HCT116 (cell line): ENCODE measurements at regions not wholly inside any gene's neighbourhood (a gene's known extent, or its start where the extent isn't known, plus 50 kb on each side); places are given as distances from the start of the nearest gene placed in this dataset.

Source experiments
- ATF3 ChIP-seq: IDR thresholded peaks from 2 replicates; pipeline ENCODE4 v1.6.1; 2012
- CTCF ChIP-seq, 3 experiments: fragments of 200-600 bp in 1 of 3; sonication (generic) in 1 of 3; IDR thresholded peaks in 2 of 3; conservative IDR thresholded peaks in 1 of 3; 2 replicates each; pipeline ENCODE4 v1.5.1; 2012 to 2017; ENCODE audit warnings: low read depth in 2 of 3, low read length in 2 of 3, antibody characterized with exemption in 1 of 3, borderline replicate concordance in 1 of 3, control low read depth in 1 of 3, mild to moderate bottlenecking in 1 of 3, mixed read lengths in 1 of 3, mixed run types in 1 of 3, moderate library complexity in 1 of 3; ENCODE audit not compliant: insufficient read depth in 1 of 3
- EZH2 ChIP-seq: fragments of 200-600 bp; sonication (generic); IDR thresholded peaks from 2 replicates; pipeline ENCODE4 v1.6.1; 2017; ENCODE audit warnings: antibody characterized with exemption, mixed run types
- JUND ChIP-seq: IDR thresholded peaks from 2 replicates; pipeline ENCODE4 v1.6.1; 2012
- MAX ChIP-seq: IDR thresholded peaks from 2 replicates; pipeline ENCODE4 v1.6.1; 2012
- POLR2A ChIP-seq: IDR thresholded peaks from 2 replicates; pipeline ENCODE4 v1.7.0; 2011; ENCODE audit warnings: borderline replicate concordance; ENCODE audit not compliant: insufficient read depth, insufficient read length; ENCODE audit errors: extremely low read depth
- REST ChIP-seq: IDR thresholded peaks from 2 replicates; pipeline ENCODE4 v1.6.1; 2012; ENCODE audit warnings: low read depth
- YY1 ChIP-seq: IDR thresholded peaks from 2 replicates; pipeline ENCODE4 v1.6.1; 2011; ENCODE audit warnings: low read length, low read depth, moderate library complexity, mild to moderate bottlenecking; ENCODE audit not compliant: insufficient replicate concordance; ENCODE audit errors: extremely low read depth
- ZNF274 ChIP-seq: fragments of 200-500 bp; sonication (Bioruptor generic); IDR thresholded peaks from 2 replicates; pipeline ENCODE4 v1.6.1; 2014; ENCODE audit warnings: mild to moderate bottlenecking, low read depth, low read length, inconsistent platforms

- TF ChIP-seq ATF3 = no peak
- no peak for TF ChIP-seq CTCF (IDR thresholded peaks at IDR 0.05 in 2 of 3, conservative IDR thresholded peaks at IDR 0.05 in 1 of 3; ENCODE audit: borderline replicate concordance in 1 of 3, insufficient read depth in 1 of 3, low read depth in 2 of 3, low read length in 2 of 3)
- no peak for TF ChIP-seq EZH2
- TF ChIP-seq YY1 = no peak
- TF ChIP-seq MAX = no peak
- TF ChIP-seq POLR2A = no peak
- no peak for TF ChIP-seq REST
- TF ChIP-seq JUND = no peak
- TF ChIP-seq ZNF274 = no peak
Measured at GRCh38 chr5:30414078-30414477, 779.4 kb upstream of the CDH6 start.
